Fibroblast of skin of abdomen (primary cell): ENCODE measurements at regions not wholly inside any gene's neighbourhood (a gene's known extent, or its start where the extent isn't known, plus 50 kb on each side); places are given as distances from the start of the nearest gene placed in this dataset.

Experiments used
- DNase-seq: peaks from one replicate; pipeline ENCODE4 v3.0.0-alpha.2; 2013

GRCh38 chr21:27224169-27224568 is 257.3 kb upstream of the ADAMTS5 start:
- DNase-seq = no peak

- no peak for DNase-seq
Observed at GRCh38 chr21:27221077-27221476, 254.2 kb upstream of the ADAMTS5 start.

- no peak for DNase-seq
Observed at GRCh38 chr21:27220416-27220815, 253.5 kb upstream of the ADAMTS5 start.

- peak; percentile 40 for DNase-seq
Observed at GRCh38 chr21:27219068-27219467, 252.2 kb upstream of the ADAMTS5 start.

- peak; percentile 42 for DNase-seq
Observed at GRCh38 chr21:27213303-27213702, 246.4 kb upstream of the ADAMTS5 start.

GRCh38 chr21:27212441-27212840 is 245.6 kb upstream of the ADAMTS5 start:
- DNase-seq = no peak

GRCh38 chr21:27209546-27209945 is 242.7 kb upstream of the ADAMTS5 start:
- no peak for DNase-seq

GRCh38 chr21:27206368-27206982 is 239.6 kb upstream of the ADAMTS5 start:
- DNase-seq = peak; percentile 66

GRCh38 chr21:27202301-27202700 is 235.4 kb upstream of the ADAMTS5 start:
- DNase-seq = peak; percentile 63

GRCh38 chr21:27201197-27201596 is 234.3 kb upstream of the ADAMTS5 start:
- DNase-seq = peak; percentile 76

GRCh38 chr21:27196651-27197050 is 229.8 kb upstream of the ADAMTS5 start:
- DNase-seq = no peak

- DNase-seq = peak; percentile 89
Observed at GRCh38 chr21:27192281-27192949, 225.5 kb upstream of the ADAMTS5 start.

GRCh38 chr21:27190601-27191000 is 223.7 kb upstream of the ADAMTS5 start:
- peak; percentile 87 for DNase-seq

- DNase-seq = no peak
Observed at GRCh38 chr21:27189870-27190269, 223.0 kb upstream of the ADAMTS5 start.

- no peak for DNase-seq
Observed at GRCh38 chr21:27173053-27173452, 206.2 kb upstream of the ADAMTS5 start.

- DNase-seq = no peak
Observed at GRCh38 chr21:27171707-27172106, 204.8 kb upstream of the ADAMTS5 start.

GRCh38 chr21:27168084-27168483 is 201.2 kb upstream of the ADAMTS5 start:
- DNase-seq = no peak

- no peak for DNase-seq
Observed at GRCh38 chr21:27164208-27165177, 197.6 kb upstream of the ADAMTS5 start.

GRCh38 chr21:27158967-27159366 is 192.1 kb upstream of the ADAMTS5 start:
- DNase-seq = no peak

GRCh38 chr21:27157097-27157496 is 190.2 kb upstream of the ADAMTS5 start:
- DNase-seq = no peak

- DNase-seq = no peak
Observed at GRCh38 chr21:27156666-27157065, 189.8 kb upstream of the ADAMTS5 start.

- no peak for DNase-seq
Observed at GRCh38 chr21:27155130-27155500, 188.2 kb upstream of the ADAMTS5 start.

- no peak for DNase-seq
Observed at GRCh38 chr21:27154451-27155129, 187.7 kb upstream of the ADAMTS5 start.
